ENCODE measurements at regions not wholly inside any gene's neighbourhood (a gene's known extent, or its start where the extent isn't known, plus 50 kb on each side); places are given as distances from the start of the nearest gene placed in this dataset.

- no peak for DNase-seq
- no peak for TF ChIP-seq CTCF (IDR thresholded peaks at IDR 0.05; ENCODE audit: partially characterized antibody, unreplicated experiment)
- no peak overlapping the region for H3K4me3 Mint-ChIP-seq (ENCODE audit: unreplicated experiment)
- no peaks in the 10 kb centered on the region for H3K9me3 Mint-ChIP-seq (ENCODE audit: unreplicated experiment)
- H3K4me1 Mint-ChIP-seq (ENCODE audit: low read depth, unreplicated experiment) = peaks cover 30% of the 10 kb centered on the region
- peaks cover 4% of the 10 kb centered on the region for H3K27me3 Mint-ChIP-seq (ENCODE audit: unreplicated experiment)
- peaks cover 4% of the 10 kb centered on the region for H3K36me3 Mint-ChIP-seq (ENCODE audit: unreplicated experiment)
- H3K27ac Mint-ChIP-seq (ENCODE audit: unreplicated experiment) = no peak overlapping the region
Observed at GRCh38 chr6:163744256-163744925, 329.9 kb downstream of the QKI start.

- no peak for TF ChIP-seq CTCF (IDR thresholded peaks at IDR 0.05; ENCODE audit: partially characterized antibody, unreplicated experiment)
- DNase-seq = no peak
- Mint-ChIP-seq H3K36me3 (ENCODE audit: unreplicated experiment) (peaks cover 4% of the 10 kb centered on the region), H3K4me1 (ENCODE audit: low read depth, unreplicated experiment) (peaks cover 30% of the 10 kb centered on the region), H3K27me3 (ENCODE audit: unreplicated experiment) (peaks cover 4% of the 10 kb centered on the region), H3K4me3 (ENCODE audit: unreplicated experiment) (no peak overlapping the region), H3K27ac (ENCODE audit: unreplicated experiment) (no peak overlapping the region), H3K9me3 (ENCODE audit: unreplicated experiment) (no peaks in the 10 kb centered on the region)
Observed at GRCh38 chr6:163743796-163744195, 329.3 kb downstream of the QKI start.

GRCh38 chr6:163741743-163742363, 327.3 kb downstream of the QKI start:
- Mint-ChIP-seq H3K27ac (ENCODE audit: unreplicated experiment) (no peak overlapping the region), H3K9me3 (ENCODE audit: unreplicated experiment) (no peaks in the 10 kb centered on the region), H3K27me3 (ENCODE audit: unreplicated experiment) (peaks cover 4% of the 10 kb centered on the region), H3K4me3 (ENCODE audit: unreplicated experiment) (no peak overlapping the region), H3K4me1 (ENCODE audit: low read depth, unreplicated experiment) (peaks cover 30% of the 10 kb centered on the region), H3K36me3 (ENCODE audit: unreplicated experiment) (peaks cover 5% of the 10 kb centered on the region)
- no peak for DNase-seq
- TF ChIP-seq CTCF (IDR thresholded peaks at IDR 0.05; ENCODE audit: partially characterized antibody, unreplicated experiment) = no peak

- Mint-ChIP-seq H3K27ac (ENCODE audit: unreplicated experiment) (no peak overlapping the region), H3K4me1 (ENCODE audit: low read depth, unreplicated experiment) (peaks cover 30% of the 10 kb centered on the region), H3K4me3 (ENCODE audit: unreplicated experiment) (no peak overlapping the region), H3K9me3 (ENCODE audit: unreplicated experiment) (no peaks in the 10 kb centered on the region), H3K27me3 (ENCODE audit: unreplicated experiment) (peaks cover 2% of the 10 kb centered on the region), H3K36me3 (ENCODE audit: unreplicated experiment) (peaks cover 8% of the 10 kb centered on the region)
- TF ChIP-seq CTCF (IDR thresholded peaks at IDR 0.05; ENCODE audit: partially characterized antibody, unreplicated experiment) = no peak
- DNase-seq = no peak
Observed at GRCh38 chr6:163741342-163741741, 326.8 kb downstream of the QKI start.

- Mint-ChIP-seq H3K27ac (ENCODE audit: unreplicated experiment) (no peak overlapping the region), H3K36me3 (ENCODE audit: unreplicated experiment) (peaks cover 8% of the 10 kb centered on the region), H3K4me1 (ENCODE audit: low read depth, unreplicated experiment) (peaks cover 18% of the 10 kb centered on the region), H3K4me3 (ENCODE audit: unreplicated experiment) (no peak overlapping the region), H3K27me3 (ENCODE audit: unreplicated experiment) (no peaks in the 10 kb centered on the region), H3K9me3 (ENCODE audit: unreplicated experiment) (no peaks in the 10 kb centered on the region)
- no peak for TF ChIP-seq CTCF (IDR thresholded peaks at IDR 0.05; ENCODE audit: partially characterized antibody, unreplicated experiment)
- no peak for DNase-seq
Observed at GRCh38 chr6:163739966-163740365, 325.4 kb downstream of the QKI start.
